NCI-H526 treated with DMSO at 0.1 percent for 48 hours (cell line): ENCODE measurements at regions not wholly inside any gene's neighbourhood (a gene's known extent, or its start where the extent isn't known, plus 50 kb on each side); places are given as distances from the start of the nearest gene placed in this dataset.

Experiments
- DNase-seq: peaks from one replicate; lab custom pipeline; 2025; lab: John Stamatoyannopoulos, UW

DNA sequence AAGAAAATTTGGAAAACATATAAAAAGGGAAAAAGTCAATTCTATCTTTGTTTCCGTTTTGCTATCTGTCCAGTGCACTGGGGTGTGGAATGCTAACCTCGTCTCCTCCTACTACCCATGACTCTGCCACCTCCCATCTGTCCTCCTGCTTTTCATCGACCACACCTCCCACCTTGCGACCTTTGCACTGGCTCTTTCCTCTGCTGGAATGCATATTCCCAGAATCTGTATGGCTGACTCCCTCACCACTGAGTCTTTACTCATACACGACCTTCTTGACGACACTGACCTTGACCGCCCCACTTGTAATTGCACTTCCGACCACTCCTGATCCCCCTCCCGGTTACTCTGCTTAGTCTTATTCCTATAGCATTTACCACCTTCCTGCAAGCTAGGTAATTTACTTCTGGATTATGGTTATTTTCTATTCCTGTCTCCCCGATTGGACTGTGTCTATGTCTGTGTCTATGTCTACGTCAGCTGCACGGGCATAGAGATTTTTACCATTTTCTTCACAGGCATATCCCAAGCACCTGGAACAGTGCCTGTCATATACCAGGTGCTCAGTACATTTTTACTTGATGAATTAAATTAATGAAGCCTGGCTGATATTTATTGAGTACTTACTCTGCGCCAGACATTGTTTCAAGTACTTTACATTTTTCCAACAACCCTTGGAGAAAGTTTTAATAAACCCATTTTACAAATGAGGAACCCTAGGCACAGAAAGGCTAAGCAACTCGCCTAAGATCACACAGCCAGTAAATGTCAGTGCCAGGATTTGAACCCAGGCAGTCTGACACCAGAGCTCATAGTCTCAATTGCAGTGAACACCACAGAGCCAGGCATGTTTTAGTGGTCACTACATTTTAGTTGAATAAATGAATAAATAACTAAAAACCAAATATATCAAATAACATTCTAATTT, 54.0 kb upstream of the SLC22A11 start:
- DNase-seq, result no peak

DNA sequence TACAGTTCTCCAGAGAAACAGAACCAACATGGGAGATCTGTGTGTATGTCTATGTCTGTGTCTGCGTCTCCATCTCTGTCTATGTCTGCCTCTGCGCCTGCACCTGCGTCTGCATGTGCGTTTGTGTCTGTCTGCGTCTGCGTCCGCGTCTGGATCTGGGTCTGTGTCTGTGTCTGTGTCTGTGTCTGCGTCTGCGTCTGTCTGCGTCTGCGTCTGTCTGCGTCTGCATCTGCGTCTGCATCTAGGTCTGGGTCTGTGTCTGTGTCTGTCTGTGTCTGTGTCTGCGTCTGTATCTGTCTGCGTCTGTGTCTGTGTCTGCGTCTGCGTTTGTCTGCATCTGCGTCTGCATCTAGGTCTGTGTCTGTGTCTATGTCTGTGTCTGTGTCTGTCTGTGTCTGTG, 53.1 kb upstream of the SLC22A11 start:
- DNase-seq, result no peak

DNA sequence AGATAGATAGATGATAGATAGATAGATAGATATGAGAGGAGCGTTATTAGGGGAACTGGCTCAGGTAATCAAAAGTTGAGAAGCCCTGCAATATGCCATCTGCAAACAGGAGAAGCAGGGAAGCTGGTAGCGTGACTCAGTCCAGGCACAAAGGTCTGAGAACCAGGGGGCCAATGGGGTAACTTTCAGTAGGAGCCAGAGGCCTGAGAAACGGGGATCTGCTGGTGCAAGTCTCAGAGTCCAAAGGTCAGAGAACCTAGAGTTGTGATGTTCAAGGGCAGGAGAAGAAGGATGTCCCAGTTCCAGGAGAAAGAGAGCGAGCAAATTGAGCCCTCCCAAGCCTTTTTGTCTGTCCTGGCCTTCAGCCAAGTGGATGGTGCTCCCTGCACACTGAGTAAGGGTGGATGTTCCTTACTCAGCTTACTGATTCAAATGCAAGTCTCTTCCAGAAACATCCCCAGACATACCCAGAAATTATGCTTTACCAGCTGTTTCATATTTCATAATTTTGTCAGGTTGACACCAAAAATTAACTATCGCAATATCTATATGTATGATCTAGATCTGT, 52.5 kb upstream of the SLC22A11 start:
- no peak for DNase-seq

DNA sequence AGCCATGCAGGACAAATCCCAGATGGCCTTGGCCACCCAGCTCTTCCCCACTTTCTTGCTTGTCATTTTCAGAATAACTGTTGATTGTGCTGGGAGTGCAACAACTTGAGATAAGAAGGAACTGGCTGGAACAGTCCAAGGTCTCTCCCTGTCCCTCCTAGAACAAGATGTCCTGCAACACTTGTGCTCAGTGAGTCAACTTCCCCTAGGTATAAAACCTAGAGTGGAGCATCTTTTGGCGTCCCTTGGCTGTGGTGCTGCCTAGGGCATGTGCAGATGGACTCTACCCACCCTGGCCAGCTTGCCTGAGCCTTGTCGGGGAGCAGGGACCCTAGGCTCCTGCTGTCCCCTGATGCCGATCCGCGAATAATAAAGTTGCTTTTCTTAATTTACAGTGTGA, 50.7 kb upstream of the SLC22A11 start:
- DNase-seq, result no peak
